Activated naive CD4-positive, alpha-beta T cell treated with anti-CD3 and anti-CD28 coated beads, Interleukin-2, amount 10 ng/mL, durations not matched to agents 7 days and 5 days (primary cell): ENCODE measurements at regions not wholly inside any gene's neighbourhood (a gene's known extent, or its start where the extent isn't known, plus 50 kb on each side); places are given as distances from the start of the nearest gene placed in this dataset.
"Not testable (repeated sequence)": the region's sequence is repeated elsewhere in the genome, so short reads cannot be mapped to it uniquely, and the experiment has no call there.

Source experiments
- CTCF ChIA-PET: fragments of 350-600 bp; sonication (Branson Sonifier 250); formaldehyde crosslinking; loops from one replicate; lab custom pipeline; 2021; ENCODE audit warnings: antibody characterized with exemption; lab: Charles Lee
- DNase-seq: peaks from one replicate; pipeline ENCODE4 v3.0.0-alpha.2; 2020
- H3K27ac Mint-ChIP-seq: one replicate; pipeline ENCODE4 v1.8.0; 2021; ENCODE audit warnings: mild to moderate bottlenecking, moderate library complexity, mixed read lengths
- H3K27me3 Mint-ChIP-seq: one replicate; pipeline ENCODE4 v1.8.0; 2021; ENCODE audit warnings: mild to moderate bottlenecking, mixed read lengths
- H3K36me3 Mint-ChIP-seq: one replicate; pipeline ENCODE4 v1.8.0; 2021; ENCODE audit warnings: mixed read lengths
- H3K4me1 Mint-ChIP-seq: one replicate; pipeline ENCODE4 v1.8.0; 2021; ENCODE audit warnings: mixed read lengths
- H3K4me3 Mint-ChIP-seq: one replicate; pipeline ENCODE4 v1.8.0; 2021; ENCODE audit warnings: mild to moderate bottlenecking, moderate library complexity, mixed read lengths
- H3K9me3 Mint-ChIP-seq: one replicate; pipeline ENCODE4 v1.8.0; 2021; ENCODE audit warnings: mixed read lengths

DNA sequence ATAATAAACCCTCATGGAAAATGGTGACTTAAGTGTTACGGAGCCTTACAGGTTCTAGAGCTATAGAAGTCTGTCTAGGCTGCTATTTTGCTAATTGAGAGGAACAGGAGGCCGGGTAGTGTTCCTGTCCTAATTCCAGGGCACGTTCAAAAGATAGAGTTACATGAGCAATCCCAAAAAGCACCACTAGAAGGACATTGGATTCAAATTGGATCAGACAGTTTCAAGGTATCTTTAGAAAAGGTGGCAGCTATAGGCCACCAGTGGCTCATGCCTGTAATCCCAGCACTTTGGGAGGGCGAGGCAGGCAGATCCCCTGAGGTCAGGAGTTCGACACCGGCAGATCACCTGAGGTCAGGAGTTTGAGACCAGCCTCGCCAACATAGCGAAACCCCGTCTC, 458.8 kb downstream of the TMEM232 start:
- CTCF ChIA-PET, result interaction anchor here (0.7 kb wide), 1 partner anchor 147 kb away, joined by 3 read pairs; no protein-coding TSS in a partner anchor
- no peaks in the 10 kb centered on the region for H3K9me3 Mint-ChIP-seq
- no peaks in the 10 kb centered on the region for H3K36me3 Mint-ChIP-seq
- H3K27ac Mint-ChIP-seq, result no peak overlapping the region
- DNase-seq, result no peak
- H3K4me3 Mint-ChIP-seq, result no peak overlapping the region
- H3K4me1 Mint-ChIP-seq, result peaks cover 3% of the 10 kb centered on the region
- no peaks in the 10 kb centered on the region for H3K27me3 Mint-ChIP-seq

GRCh38 chr5:110268283-110268682, 458.2 kb downstream of the TMEM232 start:
- H3K9me3 Mint-ChIP-seq, result no peaks in the 10 kb centered on the region
- H3K36me3 Mint-ChIP-seq, result no peaks in the 10 kb centered on the region
- H3K27me3 Mint-ChIP-seq, result no peaks in the 10 kb centered on the region
- H3K27ac Mint-ChIP-seq, result no peak overlapping the region
- no peak for DNase-seq
- CTCF ChIA-PET, result interaction anchor here (0.7 kb wide), 1 partner anchor 146 kb away, joined by 3 read pairs; no protein-coding TSS in a partner anchor
- peaks cover 3% of the 10 kb centered on the region for H3K4me1 Mint-ChIP-seq
- no peak overlapping the region for H3K4me3 Mint-ChIP-seq

DNA sequence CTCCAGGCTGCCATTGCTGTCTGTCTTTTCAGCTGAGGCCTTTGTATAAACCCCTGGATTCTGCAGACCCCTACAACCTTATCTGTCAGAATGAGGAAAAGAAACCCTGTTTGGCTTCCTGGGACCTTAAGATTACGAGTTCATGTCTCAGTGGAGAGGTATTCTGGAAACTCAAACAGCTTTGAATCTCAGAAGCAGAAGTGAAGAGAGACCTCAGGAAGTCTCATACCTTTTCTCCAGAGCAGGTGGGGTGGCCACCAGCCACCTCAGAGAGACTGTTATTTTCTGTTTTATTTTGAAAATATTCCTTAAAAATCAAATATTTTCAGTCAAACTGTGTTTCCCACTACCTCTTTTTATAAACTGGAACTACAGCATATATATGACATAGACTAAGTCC, 457.5 kb downstream of the TMEM232 start:
- CTCF ChIA-PET, result no interaction called here
- H3K27ac Mint-ChIP-seq, result no peak overlapping the region
- H3K36me3 Mint-ChIP-seq, result no peaks in the 10 kb centered on the region
- H3K9me3 Mint-ChIP-seq, result no peaks in the 10 kb centered on the region
- H3K27me3 Mint-ChIP-seq, result no peaks in the 10 kb centered on the region
- peaks cover 3% of the 10 kb centered on the region for H3K4me1 Mint-ChIP-seq
- H3K4me3 Mint-ChIP-seq, result no peak overlapping the region
- DNase-seq, result no peak

GRCh38 chr5:110269478-110270142, 456.9 kb downstream of the TMEM232 start:
- no peaks in the 10 kb centered on the region for H3K36me3 Mint-ChIP-seq
- no peaks in the 10 kb centered on the region for H3K27me3 Mint-ChIP-seq
- no peaks in the 10 kb centered on the region for H3K9me3 Mint-ChIP-seq
- CTCF ChIA-PET, result no interaction called here
- H3K27ac Mint-ChIP-seq, result no peak overlapping the region
- H3K4me1 Mint-ChIP-seq, result peaks cover 3% of the 10 kb centered on the region
- H3K4me3 Mint-ChIP-seq, result no peak overlapping the region
- no peak for DNase-seq

DNA sequence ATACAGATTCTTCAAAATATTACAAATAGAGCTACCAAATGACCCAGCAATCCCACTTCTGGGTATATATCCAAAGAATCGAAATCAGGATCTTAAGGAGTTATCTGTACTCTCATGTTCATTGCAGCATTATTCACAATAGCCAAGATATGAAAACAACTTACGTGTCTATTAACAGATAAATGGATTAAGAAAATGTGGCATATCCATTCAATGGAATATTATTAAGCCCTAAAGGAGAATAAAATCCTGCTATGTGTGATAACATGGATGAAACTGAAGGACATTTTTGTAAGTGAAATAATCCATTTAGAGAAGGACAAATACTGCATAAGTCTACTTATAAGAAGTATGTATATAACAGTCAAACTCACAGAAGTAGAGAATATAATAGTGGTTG, 450.6 kb downstream of the TMEM232 start:
- Mint-ChIP-seq H3K36me3 (no peaks in the 10 kb centered on the region), H3K27ac (no peak overlapping the region), H3K4me1 (no peaks in the 10 kb centered on the region), H3K9me3 (peaks cover 9% of the 10 kb centered on the region), H3K4me3 (no peak overlapping the region), H3K27me3 (no peaks in the 10 kb centered on the region)
- CTCF ChIA-PET, result no interaction called here
- DNase-seq, result no peak

DNA sequence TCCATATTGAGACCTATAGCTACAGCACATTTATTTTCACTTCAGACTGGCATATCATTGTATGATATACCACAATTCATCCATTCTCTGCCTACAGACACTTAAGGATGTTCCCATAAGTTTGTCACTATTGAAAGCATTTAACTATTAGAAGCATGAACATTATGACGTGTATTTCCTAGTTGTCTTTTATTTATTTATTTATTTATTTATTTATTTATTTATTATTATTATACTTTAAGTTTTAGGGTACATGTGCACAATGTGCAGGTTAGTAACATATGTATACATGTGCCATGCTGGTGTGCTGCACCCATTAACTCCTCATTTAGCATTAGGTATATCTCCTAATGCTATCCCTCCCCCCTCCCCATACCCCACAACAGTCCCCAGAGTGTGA, 448.0 kb downstream of the TMEM232 start:
- H3K27ac Mint-ChIP-seq, H3K4me3 Mint-ChIP-seq, H3K36me3 Mint-ChIP-seq, CTCF ChIA-PET, H3K4me1 Mint-ChIP-seq, DNase-seq, H3K27me3 Mint-ChIP-seq: not testable (repeated sequence)
- peaks cover 26% of the 10 kb centered on the region for H3K9me3 Mint-ChIP-seq

- H3K4me1 Mint-ChIP-seq, DNase-seq, H3K27me3 Mint-ChIP-seq, H3K4me3 Mint-ChIP-seq, CTCF ChIA-PET, H3K27ac Mint-ChIP-seq, H3K36me3 Mint-ChIP-seq: not testable (repeated sequence)
- peaks cover 31% of the 10 kb centered on the region for H3K9me3 Mint-ChIP-seq
Measured at GRCh38 chr5:110284121-110284520, 442.4 kb downstream of the TMEM232 start.

- no peak overlapping the region for H3K27ac Mint-ChIP-seq
- H3K4me3 Mint-ChIP-seq, result no peak overlapping the region
- DNase-seq, result no peak
- no peaks in the 10 kb centered on the region for H3K36me3 Mint-ChIP-seq
- no peaks in the 10 kb centered on the region for H3K4me1 Mint-ChIP-seq
- no peaks in the 10 kb centered on the region for H3K27me3 Mint-ChIP-seq
- H3K9me3 Mint-ChIP-seq, result peaks cover 6% of the 10 kb centered on the region
- CTCF ChIA-PET, result no interaction called here
Measured at GRCh38 chr5:110288766-110289511, 437.5 kb downstream of the TMEM232 start.

DNA sequence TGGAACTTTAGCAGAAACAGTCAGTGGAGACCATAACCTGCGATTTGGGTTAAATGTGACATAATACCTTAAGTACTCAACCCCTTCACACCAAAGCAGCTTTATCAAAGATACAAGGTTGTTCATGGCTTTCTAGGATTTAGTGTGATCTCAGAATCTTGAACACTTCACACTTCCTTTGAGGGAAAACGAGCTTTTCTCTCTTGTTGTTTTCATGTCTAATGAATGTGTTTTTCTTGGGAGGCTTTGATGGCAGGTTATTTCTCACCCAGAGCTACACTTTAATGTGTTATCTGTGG, 437.0 kb downstream of the TMEM232 start:
- H3K4me1 Mint-ChIP-seq, result no peaks in the 10 kb centered on the region
- H3K36me3 Mint-ChIP-seq, result no peaks in the 10 kb centered on the region
- no peak overlapping the region for H3K4me3 Mint-ChIP-seq
- peaks cover 5% of the 10 kb centered on the region for H3K9me3 Mint-ChIP-seq
- no peaks in the 10 kb centered on the region for H3K27me3 Mint-ChIP-seq
- CTCF ChIA-PET, result no interaction called here
- no peak overlapping the region for H3K27ac Mint-ChIP-seq
- DNase-seq, result no peak

DNA sequence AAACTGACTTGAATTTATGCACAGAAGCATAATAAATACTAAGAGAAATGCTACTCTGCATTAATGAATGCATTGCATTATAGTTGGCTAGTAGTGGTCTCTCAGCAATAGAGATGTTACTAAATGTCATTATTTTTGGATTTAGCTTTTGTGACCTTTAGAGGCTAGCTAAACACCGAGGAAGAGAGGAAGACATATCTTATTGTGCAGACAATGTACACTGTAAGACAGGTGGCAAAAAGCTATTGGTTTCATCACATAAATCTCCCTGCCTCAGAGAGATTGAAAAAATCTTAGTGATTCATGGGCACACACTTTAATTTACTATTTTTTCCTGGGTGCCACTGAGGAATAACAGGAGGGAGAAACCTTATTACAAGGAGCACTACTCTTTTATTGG, 435.9 kb downstream of the TMEM232 start:
- no peaks in the 10 kb centered on the region for H3K4me1 Mint-ChIP-seq
- H3K27me3 Mint-ChIP-seq, result no peaks in the 10 kb centered on the region
- H3K36me3 Mint-ChIP-seq, result no peaks in the 10 kb centered on the region
- H3K9me3 Mint-ChIP-seq, result no peaks in the 10 kb centered on the region
- CTCF ChIA-PET, result interaction anchor here (0.8 kb wide), 1 partner anchor 244 kb away, joined by 3 read pairs; no protein-coding TSS in a partner anchor
- no peak for DNase-seq
- no peak overlapping the region for H3K4me3 Mint-ChIP-seq
- H3K27ac Mint-ChIP-seq, result no peak overlapping the region

- CTCF ChIA-PET, result no interaction called here
- no peak overlapping the region for H3K4me3 Mint-ChIP-seq
Measured at GRCh38 chr5:110294281-110294680, 432.2 kb downstream of the TMEM232 start.

GRCh38 chr5:110297152-110297670, 429.3 kb downstream of the TMEM232 start:
- H3K27ac Mint-ChIP-seq, result no peak overlapping the region
- no peaks in the 10 kb centered on the region for H3K9me3 Mint-ChIP-seq
- no peak for DNase-seq
- CTCF ChIA-PET, result no interaction called here
- H3K36me3 Mint-ChIP-seq, result no peaks in the 10 kb centered on the region
- H3K4me1 Mint-ChIP-seq, result no peaks in the 10 kb centered on the region
- H3K27me3 Mint-ChIP-seq, result no peaks in the 10 kb centered on the region
- H3K4me3 Mint-ChIP-seq, result no peak overlapping the region

More at GRCh38 chr5:110294281-110294680, 432.2 kb downstream of the TMEM232 start:
- no peaks in the 10 kb centered on the region for H3K27me3 Mint-ChIP-seq
- H3K4me1 Mint-ChIP-seq, result no peaks in the 10 kb centered on the region
- no peak overlapping the region for H3K27ac Mint-ChIP-seq
- H3K36me3 Mint-ChIP-seq, result no peaks in the 10 kb centered on the region
- H3K9me3 Mint-ChIP-seq, result no peaks in the 10 kb centered on the region
- no peak for DNase-seq

GRCh38 chr5:110304176-110304575, 422.3 kb downstream of the TMEM232 start:
- no peak overlapping the region for H3K4me3 Mint-ChIP-seq

DNA sequence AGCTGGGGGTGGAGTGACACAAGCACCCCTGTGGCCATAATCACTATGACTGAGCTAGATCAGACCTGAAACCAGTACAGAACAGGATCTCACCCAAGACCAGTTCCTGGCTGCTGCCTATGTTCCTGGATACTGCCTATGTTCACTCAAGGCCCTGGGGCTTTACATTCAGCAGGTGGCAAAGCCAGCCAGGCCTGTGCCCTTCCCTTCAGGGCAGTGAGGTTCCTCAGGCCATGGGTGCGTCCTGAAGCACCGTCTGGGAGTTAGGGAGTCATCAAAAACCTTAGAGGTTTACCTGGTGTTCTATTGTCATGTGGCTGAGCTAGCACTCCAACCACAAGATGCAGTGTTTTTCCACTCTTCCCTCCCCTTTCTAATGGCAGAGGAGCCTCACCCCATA, 419.8 kb downstream of the TMEM232 start:
- Mint-ChIP-seq H3K27ac (no peak overlapping the region), H3K36me3 (no peaks in the 10 kb centered on the region), H3K9me3 (peaks cover 5% of the 10 kb centered on the region), H3K4me1 (no peaks in the 10 kb centered on the region), H3K27me3 (no peaks in the 10 kb centered on the region), H3K4me3 (no peak overlapping the region)
- no peak for DNase-seq
- CTCF ChIA-PET, result no interaction called here

More at GRCh38 chr5:110304176-110304575, 422.3 kb downstream of the TMEM232 start:
- Mint-ChIP-seq H3K27me3 (no peaks in the 10 kb centered on the region), H3K9me3 (peaks cover 3% of the 10 kb centered on the region), H3K4me1 (no peaks in the 10 kb centered on the region), H3K36me3 (no peaks in the 10 kb centered on the region), H3K27ac (no peak overlapping the region)
- CTCF ChIA-PET, result interaction anchor here (0.7 kb wide), 1 partner anchor 439 kb away, joined by 4 read pairs; no protein-coding TSS in a partner anchor
- DNase-seq, result no peak

- H3K4me1 Mint-ChIP-seq, result no peaks in the 10 kb centered on the region
- DNase-seq, result no peak
- CTCF ChIA-PET, result no interaction called here
- no peak overlapping the region for H3K27ac Mint-ChIP-seq
- no peaks in the 10 kb centered on the region for H3K27me3 Mint-ChIP-seq
- no peak overlapping the region for H3K4me3 Mint-ChIP-seq
- peaks cover 5% of the 10 kb centered on the region for H3K9me3 Mint-ChIP-seq
- no peaks in the 10 kb centered on the region for H3K36me3 Mint-ChIP-seq
Measured at GRCh38 chr5:110309222-110309621, 417.2 kb downstream of the TMEM232 start.
